ENCODE measurements at regions not wholly inside any gene's neighbourhood (a gene's known extent, or its start where the extent isn't known, plus 50 kb on each side); places are given as distances from the start of the nearest gene placed in this dataset.

DNA sequence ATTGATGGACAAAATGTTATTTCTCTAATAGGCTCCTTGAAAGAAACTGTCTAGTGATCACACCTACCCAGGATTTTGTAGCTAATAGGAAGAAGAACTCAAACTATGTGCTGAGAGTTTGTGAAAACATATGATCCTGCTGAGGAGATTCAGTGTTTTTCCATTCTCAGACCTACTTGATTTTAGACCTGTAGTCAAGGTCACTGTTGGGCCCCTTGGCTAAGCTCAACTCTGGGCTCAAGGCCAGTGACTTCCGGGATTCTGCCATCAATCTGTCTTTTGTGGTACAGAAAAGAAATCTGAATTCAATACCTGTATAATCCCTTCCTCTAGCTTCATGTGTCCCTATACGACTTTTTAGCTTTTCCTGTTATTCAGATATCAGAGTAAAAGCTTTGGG, 79.7 kb upstream of the FERD3L start:
- TF ChIP-seq CTCF (conservative IDR thresholded peaks at IDR 0.05; ENCODE audit: low read depth in 2 of 2) = no peak
- no peak for TF ChIP-seq EZH2 (IDR thresholded peaks at IDR 0.05; ENCODE audit: low read depth, unreplicated experiment)
- TF ChIP-seq POLR2AphosphoS5 (IDR thresholded peaks at IDR 0.05; ENCODE audit: low read depth) = no peak
- TF ChIP-seq EZH2phosphoT487 (IDR thresholded peaks at IDR 0.05; ENCODE audit: unreplicated experiment) = no peak
- TF ChIP-seq CREB1 (CRISPR knock-in tag; IDR thresholded peaks at IDR 0.05; ENCODE audit: low read depth) = no peak
- no peak for TF ChIP-seq NANOG (IDR thresholded peaks at IDR 0.05; ENCODE audit: borderline replicate concordance)
- no peak for TF ChIP-seq JUNB (IDR thresholded peaks at IDR 0.05; ENCODE audit: unreplicated experiment)
- TF ChIP-seq STAT1 (IDR thresholded peaks at IDR 0.05; ENCODE audit: unreplicated experiment) = no peak
- TF ChIP-seq, protein P1, sequence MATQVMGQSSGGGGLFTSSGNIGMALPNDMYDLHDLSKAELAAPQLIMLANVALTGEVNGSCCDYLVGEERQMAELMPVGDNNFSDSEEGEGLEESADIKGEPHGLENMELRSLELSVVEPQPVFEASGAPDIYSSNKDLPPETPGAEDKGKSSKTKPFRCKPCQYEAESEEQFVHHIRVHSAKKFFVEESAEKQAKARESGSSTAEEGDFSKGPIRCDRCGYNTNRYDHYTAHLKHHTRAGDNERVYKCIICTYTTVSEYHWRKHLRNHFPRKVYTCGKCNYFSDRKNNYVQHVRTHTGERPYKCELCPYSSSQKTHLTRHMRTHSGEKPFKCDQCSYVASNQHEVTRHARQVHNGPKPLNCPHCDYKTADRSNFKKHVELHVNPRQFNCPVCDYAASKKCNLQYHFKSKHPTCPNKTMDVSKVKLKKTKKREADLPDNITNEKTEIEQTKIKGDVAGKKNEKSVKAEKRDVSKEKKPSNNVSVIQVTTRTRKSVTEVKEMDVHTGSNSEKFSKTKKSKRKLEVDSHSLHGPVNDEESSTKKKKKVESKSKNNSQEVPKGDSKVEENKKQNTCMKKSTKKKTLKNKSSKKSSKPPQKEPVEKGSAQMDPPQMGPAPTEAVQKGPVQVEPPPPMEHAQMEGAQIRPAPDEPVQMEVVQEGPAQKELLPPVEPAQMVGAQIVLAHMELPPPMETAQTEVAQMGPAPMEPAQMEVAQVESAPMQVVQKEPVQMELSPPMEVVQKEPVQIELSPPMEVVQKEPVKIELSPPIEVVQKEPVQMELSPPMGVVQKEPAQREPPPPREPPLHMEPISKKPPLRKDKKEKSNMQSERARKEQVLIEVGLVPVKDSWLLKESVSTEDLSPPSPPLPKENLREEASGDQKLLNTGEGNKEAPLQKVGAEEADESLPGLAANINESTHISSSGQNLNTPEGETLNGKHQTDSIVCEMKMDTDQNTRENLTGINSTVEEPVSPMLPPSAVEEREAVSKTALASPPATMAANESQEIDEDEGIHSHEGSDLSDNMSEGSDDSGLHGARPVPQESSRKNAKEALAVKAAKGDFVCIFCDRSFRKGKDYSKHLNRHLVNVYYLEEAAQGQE (IDR thresholded peaks at IDR 0.05; ENCODE audit: unreplicated experiment) = no peak
- no peak for TF ChIP-seq ZNF331 (CRISPR knock-in tag; IDR thresholded peaks at IDR 0.05; ENCODE audit: low read depth)
- TF ChIP-seq, protein P2, sequence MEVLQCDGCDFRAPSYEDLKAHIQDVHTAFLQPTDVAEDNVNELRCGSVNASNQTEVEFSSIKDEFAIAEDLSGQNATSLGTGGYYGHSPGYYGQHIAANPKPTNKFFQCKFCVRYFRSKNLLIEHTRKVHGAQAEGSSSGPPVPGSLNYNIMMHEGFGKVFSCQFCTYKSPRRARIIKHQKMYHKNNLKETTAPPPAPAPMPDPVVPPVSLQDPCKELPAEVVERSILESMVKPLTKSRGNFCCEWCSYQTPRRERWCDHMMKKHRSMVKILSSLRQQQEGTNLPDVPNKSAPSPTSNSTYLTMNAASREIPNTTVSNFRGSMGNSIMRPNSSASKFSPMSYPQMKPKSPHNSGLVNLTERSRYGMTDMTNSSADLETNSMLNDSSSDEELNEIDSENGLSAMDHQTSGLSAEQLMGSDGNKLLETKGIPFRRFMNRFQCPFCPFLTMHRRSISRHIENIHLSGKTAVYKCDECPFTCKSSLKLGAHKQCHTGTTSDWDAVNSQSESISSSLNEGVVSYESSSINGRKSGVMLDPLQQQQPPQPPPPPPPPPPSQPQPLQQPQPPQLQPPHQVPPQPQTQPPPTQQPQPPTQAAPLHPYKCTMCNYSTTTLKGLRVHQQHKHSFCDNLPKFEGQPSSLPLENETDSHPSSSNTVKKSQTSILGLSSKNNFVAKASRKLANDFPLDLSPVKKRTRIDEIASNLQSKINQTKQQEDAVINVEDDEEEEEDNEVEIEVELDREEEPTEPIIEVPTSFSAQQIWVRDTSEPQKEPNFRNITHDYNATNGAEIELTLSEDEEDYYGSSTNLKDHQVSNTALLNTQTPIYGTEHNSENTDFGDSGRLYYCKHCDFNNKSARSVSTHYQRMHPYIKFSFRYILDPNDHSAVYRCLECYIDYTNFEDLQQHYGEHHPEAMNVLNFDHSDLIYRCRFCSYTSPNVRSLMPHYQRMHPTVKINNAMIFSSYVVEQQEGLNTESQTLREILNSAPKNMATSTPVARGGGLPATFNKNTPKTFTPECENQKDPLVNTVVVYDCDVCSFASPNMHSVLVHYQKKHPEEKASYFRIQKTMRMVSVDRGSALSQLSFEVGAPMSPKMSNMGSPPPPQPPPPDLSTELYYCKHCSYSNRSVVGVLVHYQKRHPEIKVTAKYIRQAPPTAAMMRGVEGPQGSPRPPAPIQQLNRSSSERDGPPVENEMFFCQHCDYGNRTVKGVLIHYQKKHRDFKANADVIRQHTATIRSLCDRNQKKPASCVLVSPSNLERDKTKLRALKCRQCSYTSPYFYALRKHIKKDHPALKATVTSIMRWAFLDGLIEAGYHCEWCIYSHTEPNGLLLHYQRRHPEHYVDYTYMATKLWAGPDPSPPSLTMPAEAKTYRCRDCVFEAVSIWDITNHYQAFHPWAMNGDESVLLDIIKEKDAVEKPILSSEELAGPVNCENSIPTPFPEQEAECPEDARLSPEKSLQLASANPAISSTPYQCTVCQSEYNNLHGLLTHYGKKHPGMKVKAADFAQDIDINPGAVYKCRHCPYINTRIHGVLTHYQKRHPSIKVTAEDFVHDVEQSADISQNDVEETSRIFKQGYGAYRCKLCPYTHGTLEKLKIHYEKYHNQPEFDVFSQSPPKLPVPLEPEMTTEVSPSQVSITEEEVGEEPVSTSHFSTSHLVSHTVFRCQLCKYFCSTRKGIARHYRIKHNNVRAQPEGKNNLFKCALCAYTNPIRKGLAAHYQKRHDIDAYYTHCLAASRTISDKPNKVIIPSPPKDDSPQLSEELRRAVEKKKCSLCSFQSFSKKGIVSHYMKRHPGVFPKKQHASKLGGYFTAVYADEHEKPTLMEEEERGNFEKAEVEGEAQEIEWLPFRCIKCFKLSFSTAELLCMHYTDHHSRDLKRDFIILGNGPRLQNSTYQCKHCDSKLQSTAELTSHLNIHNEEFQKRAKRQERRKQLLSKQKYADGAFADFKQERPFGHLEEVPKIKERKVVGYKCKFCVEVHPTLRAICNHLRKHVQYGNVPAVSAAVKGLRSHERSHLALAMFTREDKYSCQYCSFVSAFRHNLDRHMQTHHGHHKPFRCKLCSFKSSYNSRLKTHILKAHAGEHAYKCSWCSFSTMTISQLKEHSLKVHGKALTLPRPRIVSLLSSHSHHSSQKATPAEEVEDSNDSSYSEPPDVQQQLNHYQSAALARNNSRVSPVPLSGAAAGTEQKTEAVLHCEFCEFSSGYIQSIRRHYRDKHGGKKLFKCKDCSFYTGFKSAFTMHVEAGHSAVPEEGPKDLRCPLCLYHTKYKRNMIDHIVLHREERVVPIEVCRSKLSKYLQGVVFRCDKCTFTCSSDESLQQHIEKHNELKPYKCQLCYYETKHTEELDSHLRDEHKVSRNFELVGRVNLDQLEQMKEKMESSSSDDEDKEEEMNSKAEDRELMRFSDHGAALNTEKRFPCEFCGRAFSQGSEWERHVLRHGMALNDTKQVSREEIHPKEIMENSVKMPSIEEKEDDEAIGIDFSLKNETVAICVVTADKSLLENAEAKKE (CRISPR knock-in tag; IDR thresholded peaks at IDR 0.05) = no peak
